Gastroesophageal sphincter (tissue), 4 donors: ENCODE measurements at regions not wholly inside any gene's neighbourhood (a gene's known extent, or its start where the extent isn't known, plus 50 kb on each side); places are given as distances from the start of the nearest gene placed in this dataset.

Source experiments
- ATAC-seq: fragments of 150-250 bp; one replicate; pipeline ENCODE4 v1.9.1; 2016; ENCODE audit warnings: mild to moderate bottlenecking, moderate library complexity
- H3K27ac ChIP-seq, 4 donors: fragments of 200-600 bp; sonication (generic) in 3 of 4; 1 replicate in 3 of 4; 2 replicates in 1 of 4; pipeline ENCODE4 v1.5.1; 2016 to 2019
- H3K27me3 ChIP-seq: fragments of 200-600 bp; sonication (generic); one replicate; pipeline ENCODE4 v1.5.1; 2019
- H3K36me3 ChIP-seq, 2 donors: fragments of 200-600 bp; sonication (generic); one replicate each; pipeline ENCODE4 v1.5.1; 2019; ENCODE audit warnings: control low read depth in 1 of 2
- H3K4me1 ChIP-seq, 3 donors: fragments of 200-600 bp; sonication (generic); 1 replicate in 2 of 3; 2 replicates in 1 of 3; pipeline ENCODE4 v1.5.1; 2016 to 2019; ENCODE audit warnings: control low read depth in 2 of 3
- H3K4me3 ChIP-seq, 2 donors: fragments of 200-600 bp; sonication (generic); one replicate each; pipeline ENCODE4 v1.5.1; 2019; ENCODE audit warnings: mild to moderate bottlenecking in 1 of 2, moderate library complexity in 1 of 2
- H3K9me3 ChIP-seq, 3 donors: fragments of 200-600 bp; sonication (generic); one replicate each; pipeline ENCODE4 v1.5.1; 2017 to 2019; ENCODE audit warnings: control low read depth in 2 of 3
- CTCF ChIP-seq, 4 experiments: fragments of 200-600 bp in 2 of 4; fragments of 450-650 bp in 2 of 4; sonication (generic) in 1 of 4; IDR thresholded peaks; one replicate each; pipeline ENCODE4 v1.5.1; 2017 to 2019; ENCODE audit warnings: antibody characterized with exemption in 4 of 4, mild to moderate bottlenecking in 2 of 4, moderate library complexity in 2 of 4
- EP300 ChIP-seq: sonication (generic); formaldehyde crosslinking; IDR thresholded peaks from one replicate; pipeline ENCODE4 v1.6.1; 2017; ENCODE audit warnings: antibody characterized with exemption, mild to moderate bottlenecking
- POLR2A ChIP-seq, 2 donors: fragments of 450-650 bp; IDR thresholded peaks; one replicate each; pipeline ENCODE4 v1.6.1; 2017; ENCODE audit warnings: antibody characterized with exemption in 2 of 2, mild to moderate bottlenecking in 2 of 2, moderate library complexity in 1 of 2
- POLR2AphosphoS5 ChIP-seq: sonication (generic); formaldehyde crosslinking; IDR thresholded peaks from one replicate; pipeline ENCODE4 v1.6.1; 2017; ENCODE audit warnings: antibody characterized with exemption
- WGBS, 2 donors: methylation state at CpG; one replicate each; pipeline ENCODE4 v1.1.5; 2018; ENCODE audit warnings: low coverage in 1 of 2; 5-methylcytosine and 5-hydroxymethylcytosine counted together

GRCh38 chr2:7286120-7286519 is 368.9 kb downstream of the RNF144A start:
- Histone ChIP-seq H3K36me3 (no peaks in the 10 kb centered on the region), H3K27me3 (peaks cover 9% of the 10 kb centered on the region), H3K27ac (no peak overlapping the region), H3K4me3 (no peak overlapping the region), H3K9me3 (no peaks in the 10 kb centered on the region), H3K4me1 (no peaks in the 10 kb centered on the region)
- no peak for ATAC-seq
- 83 to 93% methylated on average over 3 to 6 of the region's 9 CpGs for WGBS, 2 donors
- TF ChIP-seq POLR2A (IDR thresholded peaks at IDR 0.05) (no peak), EP300 (no peak), CTCF (IDR thresholded peaks at IDR 0.05) (no peak), POLR2AphosphoS5 (no peak)

- Histone ChIP-seq H3K27ac (no peak overlapping the region), H3K4me1 (no peaks in the 10 kb centered on the region), H3K9me3 (no peaks in the 10 kb centered on the region), H3K4me3 (no peak overlapping the region), H3K27me3 (no peaks in the 10 kb centered on the region), H3K36me3 (no peaks in the 10 kb centered on the region)
- TF ChIP-seq POLR2AphosphoS5 (no peak), POLR2A (IDR thresholded peaks at IDR 0.05) (no peak), CTCF (IDR thresholded peaks at IDR 0.05) (no peak), EP300 (no peak)
- 57 to 86% methylated on average over 4 of the region's 4 CpGs for WGBS, 2 donors
- ATAC-seq = no peak
Observed at GRCh38 chr2:7288484-7288883, 371.3 kb downstream of the RNF144A start.

- Histone ChIP-seq H3K27me3 (no peaks in the 10 kb centered on the region), H3K9me3 (no peaks in the 10 kb centered on the region), H3K36me3 (no peaks in the 10 kb centered on the region), H3K4me1 (no peaks in the 10 kb centered on the region), H3K27ac (no peak overlapping the region), H3K4me3 (no peak overlapping the region)
- WGBS, 2 donors = 79 to 85% methylated on average over 2 to 7 of the region's 7 CpGs
- TF ChIP-seq CTCF (IDR thresholded peaks at IDR 0.05) = no peak
- TF ChIP-seq POLR2A (IDR thresholded peaks at IDR 0.05) = no peak
- TF ChIP-seq EP300 = no peak
- TF ChIP-seq POLR2AphosphoS5 = no peak
- ATAC-seq = no peak
Observed at GRCh38 chr2:7289697-7290096, 372.5 kb downstream of the RNF144A start.

GRCh38 chr2:7292154-7292691 is 375.0 kb downstream of the RNF144A start:
- WGBS, 2 donors = 67 to 78% methylated on average over 3 to 7 of the region's 7 CpGs
- Histone ChIP-seq H3K9me3 (no peaks in the 10 kb centered on the region), H3K27me3 (no peaks in the 10 kb centered on the region), H3K4me1 (no peaks in the 10 kb centered on the region), H3K4me3 (no peak overlapping the region), H3K27ac (no peak overlapping the region), H3K36me3 (no peaks in the 10 kb centered on the region)
- no peak for ATAC-seq
- TF ChIP-seq EP300 (no peak), POLR2AphosphoS5 (no peak), CTCF (IDR thresholded peaks at IDR 0.05) (no peak), POLR2A (IDR thresholded peaks at IDR 0.05) (no peak)

- no peak for ATAC-seq
- no peaks in the 10 kb centered on the region for H3K9me3 ChIP-seq
- no peaks in the 10 kb centered on the region for H3K36me3 ChIP-seq
- no peaks in the 10 kb centered on the region for H3K4me1 ChIP-seq
- H3K4me3 ChIP-seq = no peak overlapping the region
- 89 to 91% methylated on average over 6 of the region's 6 CpGs for WGBS, 2 donors
- H3K27me3 ChIP-seq = no peaks in the 10 kb centered on the region
- TF ChIP-seq EP300 (no peak), POLR2AphosphoS5 (no peak), POLR2A (IDR thresholded peaks at IDR 0.05) (no peak), CTCF (IDR thresholded peaks at IDR 0.05) (no peak)
- H3K27ac ChIP-seq = no peak overlapping the region
Observed at GRCh38 chr2:7309582-7309981, 392.4 kb downstream of the RNF144A start.
